GM10266 (cell line): ENCODE measurements at regions not wholly inside any gene's neighbourhood (a gene's known extent, or its start where the extent isn't known, plus 50 kb on each side); places are given as distances from the start of the nearest gene placed in this dataset.
"Not testable (repeated sequence)": the region's sequence is repeated elsewhere in the genome, so short reads cannot be mapped to it uniquely, and the experiment has no call there.

Experiments
- DNase-seq: peaks from one replicate; pipeline ENCODE4 v3.0.0; 2012; ENCODE audit errors: extremely low spot score
- CTCF ChIP-seq: IDR thresholded peaks from 2 replicates; pipeline ENCODE4 v1.5.1; 2012; ENCODE audit warnings: mild to moderate bottlenecking, low read depth; ENCODE audit not compliant: control insufficient read depth, insufficient read depth; ENCODE audit errors: missing control alignments

DNA sequence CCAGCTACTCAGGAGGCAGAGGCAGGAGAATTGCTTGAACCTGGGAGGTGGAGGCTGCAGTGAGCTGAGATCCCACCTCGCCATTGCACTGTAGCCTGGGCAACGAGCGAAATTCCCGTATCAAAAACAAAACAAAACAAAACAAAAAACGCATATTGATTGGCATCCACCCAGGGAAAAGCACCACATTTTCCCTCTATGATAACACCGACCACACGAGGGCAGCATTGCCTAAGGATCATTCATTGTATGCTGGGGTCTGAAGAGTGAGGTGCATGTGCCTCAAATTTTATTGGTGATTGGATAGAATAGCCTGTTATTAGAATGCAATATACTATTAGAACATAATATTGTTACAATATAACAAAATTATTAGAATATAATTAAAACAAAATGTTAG, 433.1 kb upstream of the AMELY start:
- peak; percentile 54 for TF ChIP-seq CTCF
- DNase-seq: peak; percentile 13

DNA sequence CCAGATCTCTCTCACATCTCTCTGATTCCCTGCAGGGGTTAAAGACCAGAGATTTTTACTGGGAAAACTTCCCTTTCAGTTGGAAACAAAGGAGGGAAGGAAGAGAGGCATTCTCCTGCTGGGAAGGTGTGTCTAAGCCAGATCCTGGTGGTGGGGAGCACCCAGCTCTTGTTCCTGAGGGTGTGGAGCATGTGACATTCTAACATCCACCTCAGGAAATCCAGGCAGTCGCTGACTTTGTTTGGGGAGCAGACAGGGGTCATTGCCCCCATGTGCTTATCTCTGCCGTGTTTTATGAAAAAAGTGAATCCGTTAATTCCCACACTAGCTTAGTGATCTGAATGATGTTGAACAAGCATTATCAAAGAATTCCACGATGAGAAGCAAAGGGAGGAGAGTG, 431.7 kb upstream of the AMELY start:
- DNase-seq: no peak
- TF ChIP-seq CTCF: no peak

DNA sequence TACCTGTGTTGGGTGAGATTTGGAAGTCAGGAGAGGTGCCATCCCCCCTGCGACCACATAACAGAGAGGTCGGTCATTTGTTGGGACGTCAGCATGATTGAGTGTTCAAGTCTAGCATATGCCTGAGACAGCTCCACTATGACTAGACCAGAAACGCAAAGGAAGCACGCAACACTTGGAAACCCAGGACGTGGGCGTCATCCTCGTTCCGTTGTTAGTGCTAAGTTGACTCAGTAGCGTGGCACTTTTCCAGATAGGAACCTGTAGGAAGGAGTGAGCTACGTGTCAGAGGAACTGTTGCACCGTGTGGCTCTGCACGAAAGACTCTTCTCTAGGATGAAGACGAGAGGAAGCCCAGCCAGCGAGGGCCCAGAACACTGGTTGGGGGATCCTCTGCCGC, 431.2 kb upstream of the AMELY start:
- not testable (repeated sequence) for DNase-seq

GRCh38 chrY:7339391-7340087, 428.0 kb upstream of the AMELY start:
- no peak for TF ChIP-seq CTCF
- peak; percentile 2 for DNase-seq

DNA sequence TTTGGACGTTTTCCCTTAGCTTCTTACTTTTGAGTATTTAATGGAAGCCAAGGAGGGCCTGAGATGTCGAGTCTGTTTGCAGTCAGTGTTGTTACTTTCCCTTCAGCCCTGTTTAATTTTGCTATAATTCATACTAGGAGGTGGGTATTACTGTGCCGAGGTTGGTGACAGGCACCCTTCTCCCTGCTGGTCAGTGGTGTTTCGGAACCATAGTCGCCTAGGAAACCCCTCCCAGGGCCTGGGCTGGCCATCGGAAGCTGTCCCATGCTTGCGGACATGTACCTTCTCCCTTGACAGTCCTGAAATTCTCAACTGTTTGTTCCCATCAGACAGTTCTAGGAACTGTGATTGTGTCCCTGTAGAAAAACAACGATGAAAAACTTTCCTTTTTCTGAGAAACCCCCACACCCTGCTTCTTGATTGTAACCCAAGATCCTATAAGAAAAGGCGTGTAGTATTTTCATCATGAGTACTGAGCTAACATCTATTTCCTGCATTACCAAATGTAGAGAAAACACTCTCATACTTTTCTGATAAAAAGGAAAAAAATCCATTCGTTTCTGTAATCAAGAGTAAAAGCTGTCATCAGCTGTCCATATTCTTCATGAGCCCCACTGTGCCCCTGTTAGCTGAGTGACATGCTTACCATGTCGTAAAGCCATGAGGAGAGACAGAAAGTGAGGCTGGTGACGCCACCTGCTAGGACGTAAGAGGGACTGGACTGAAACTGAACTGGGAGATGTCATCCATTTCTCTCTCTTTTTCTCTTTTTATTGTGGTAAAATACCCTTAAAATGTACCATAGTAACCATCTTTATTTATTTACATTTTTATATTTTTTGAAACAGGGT, 424.7 kb upstream of the AMELY start:
- no peak for DNase-seq

DNA sequence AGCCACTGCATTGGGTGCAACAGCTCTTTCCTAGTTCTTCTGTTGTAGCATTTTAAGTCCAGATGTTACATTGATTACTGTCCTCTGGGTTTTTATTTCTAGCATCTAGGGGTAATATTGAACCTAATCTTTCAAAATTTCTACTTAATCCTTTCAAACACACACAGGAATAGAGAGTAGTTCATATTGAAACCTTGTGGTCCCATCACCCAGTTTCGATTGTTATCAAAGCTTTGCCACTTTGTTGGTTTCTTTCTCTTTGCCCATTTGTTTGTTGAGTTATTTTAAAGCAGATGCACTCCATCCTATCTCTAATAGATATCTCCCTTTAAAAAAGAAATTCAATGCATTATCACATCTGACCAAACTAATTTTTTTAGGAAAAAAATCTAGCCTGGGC, 422.9 kb upstream of the AMELY start:
- TF ChIP-seq CTCF: no peak
- DNase-seq: no peak

More for the DNA sequence above, 424.7 kb upstream of the AMELY start:
- no peak for TF ChIP-seq CTCF

GRCh38 chrY:7326296-7327246, 415.0 kb upstream of the AMELY start:
- DNase-seq: no peak
- TF ChIP-seq CTCF: no peak
